Mesenteric fat pad (tissue), 1 donor: ENCODE measurements at regions not wholly inside any gene's neighbourhood (a gene's known extent, or its start where the extent isn't known, plus 50 kb on each side); places are given as distances from the start of the nearest gene placed in this dataset.

ENCODE experiments used
- DNase-seq: peaks from one replicate; pipeline ENCODE4 v3.0.0-alpha.2; 2020; ENCODE audit warnings: low spot score
- donor health status: DM: yes; HTN: yes; CAD: no.

- DNase-seq = no peak
Measured at GRCh38 chr20:60361761-60362395, 403.7 kb downstream of the CDH26 start.

GRCh38 chr20:60362531-60362930 is 404.3 kb downstream of the CDH26 start:
- DNase-seq = no peak

GRCh38 chr20:60363698-60364097 is 405.5 kb downstream of the CDH26 start:
- DNase-seq = no peak

- DNase-seq = no peak
Measured at GRCh38 chr20:60365064-60365666, 406.9 kb downstream of the CDH26 start.

GRCh38 chr20:60365882-60366281 is 407.7 kb downstream of the CDH26 start:
- DNase-seq = no peak

- DNase-seq = no peak
Measured at GRCh38 chr20:60371384-60371783, 413.2 kb downstream of the CDH26 start.

GRCh38 chr20:60372275-60372674 is 414.1 kb downstream of the CDH26 start:
- DNase-seq = no peak

GRCh38 chr20:60372822-60373221 is 414.6 kb downstream of the CDH26 start:
- DNase-seq = no peak

- no peak for DNase-seq
Measured at GRCh38 chr20:60378620-60379019, 420.4 kb downstream of the CDH26 start.

- DNase-seq = no peak
Measured at GRCh38 chr20:60381643-60382400, 423.6 kb downstream of the CDH26 start.

- DNase-seq = no peak
Measured at GRCh38 chr20:60389441-60389840, 431.2 kb downstream of the CDH26 start.

GRCh38 chr20:60389882-60390281 is 431.7 kb downstream of the CDH26 start:
- DNase-seq = no peak

GRCh38 chr20:60395991-60396390 is 437.8 kb downstream of the CDH26 start:
- no peak for DNase-seq

GRCh38 chr20:60400567-60400966 is 442.3 kb downstream of the CDH26 start:
- DNase-seq = no peak

- no peak for DNase-seq
Measured at GRCh38 chr20:60402189-60403058, 444.2 kb downstream of the CDH26 start.

- peak; percentile 59 for DNase-seq
Measured at GRCh38 chr20:60403105-60403741, 445.0 kb downstream of the CDH26 start.

- DNase-seq = peak; percentile 33
Measured at GRCh38 chr20:60407011-60407771, 449.0 kb downstream of the CDH26 start.

GRCh38 chr20:60407938-60408337 is 449.7 kb downstream of the CDH26 start:
- no peak for DNase-seq

- DNase-seq = peak; percentile 2
Measured at GRCh38 chr20:60408435-60408834, 450.2 kb downstream of the CDH26 start.

GRCh38 chr20:60410618-60411264 is 452.5 kb downstream of the CDH26 start:
- DNase-seq = no peak
